ENCODE measurements at regions not wholly inside any gene's neighbourhood (a gene's known extent, or its start where the extent isn't known, plus 50 kb on each side); places are given as distances from the start of the nearest gene placed in this dataset.

DNA sequence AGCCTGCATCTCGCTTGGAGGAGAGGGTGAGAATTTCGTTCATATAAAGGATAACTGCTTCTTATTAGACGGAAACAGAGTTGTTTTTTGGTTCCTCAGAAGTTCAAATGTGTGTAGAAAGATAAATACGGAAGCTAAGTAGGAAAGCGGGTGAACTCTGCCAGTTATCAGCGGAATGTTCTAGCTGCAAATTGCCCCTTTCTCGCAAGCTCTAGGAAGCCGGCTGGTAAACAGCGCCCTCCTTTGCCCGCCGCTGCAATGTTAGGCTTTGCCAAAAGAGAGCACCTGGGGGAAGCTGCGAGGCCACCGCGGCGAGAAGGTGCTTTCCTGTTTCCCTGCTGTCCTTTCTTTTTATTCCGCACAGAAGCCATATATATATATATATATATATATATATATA lies 67.0 kb downstream of the IGLL5 start:
- DNase-seq (ENCODE audit: low read depth), result peak; percentile 78
- no peak overlapping the region for H3K4me3 ChIP-seq (ENCODE audit: low read depth, low read length)
- TF ChIP-seq, protein P1, sequence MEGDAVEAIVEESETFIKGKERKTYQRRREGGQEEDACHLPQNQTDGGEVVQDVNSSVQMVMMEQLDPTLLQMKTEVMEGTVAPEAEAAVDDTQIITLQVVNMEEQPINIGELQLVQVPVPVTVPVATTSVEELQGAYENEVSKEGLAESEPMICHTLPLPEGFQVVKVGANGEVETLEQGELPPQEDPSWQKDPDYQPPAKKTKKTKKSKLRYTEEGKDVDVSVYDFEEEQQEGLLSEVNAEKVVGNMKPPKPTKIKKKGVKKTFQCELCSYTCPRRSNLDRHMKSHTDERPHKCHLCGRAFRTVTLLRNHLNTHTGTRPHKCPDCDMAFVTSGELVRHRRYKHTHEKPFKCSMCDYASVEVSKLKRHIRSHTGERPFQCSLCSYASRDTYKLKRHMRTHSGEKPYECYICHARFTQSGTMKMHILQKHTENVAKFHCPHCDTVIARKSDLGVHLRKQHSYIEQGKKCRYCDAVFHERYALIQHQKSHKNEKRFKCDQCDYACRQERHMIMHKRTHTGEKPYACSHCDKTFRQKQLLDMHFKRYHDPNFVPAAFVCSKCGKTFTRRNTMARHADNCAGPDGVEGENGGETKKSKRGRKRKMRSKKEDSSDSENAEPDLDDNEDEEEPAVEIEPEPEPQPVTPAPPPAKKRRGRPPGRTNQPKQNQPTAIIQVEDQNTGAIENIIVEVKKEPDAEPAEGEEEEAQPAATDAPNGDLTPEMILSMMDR (IDR thresholded peaks at IDR 0.05; ENCODE audit: insufficient read depth, low read depth, low read length, missing control alignments), result peak; percentile 75

DNA sequence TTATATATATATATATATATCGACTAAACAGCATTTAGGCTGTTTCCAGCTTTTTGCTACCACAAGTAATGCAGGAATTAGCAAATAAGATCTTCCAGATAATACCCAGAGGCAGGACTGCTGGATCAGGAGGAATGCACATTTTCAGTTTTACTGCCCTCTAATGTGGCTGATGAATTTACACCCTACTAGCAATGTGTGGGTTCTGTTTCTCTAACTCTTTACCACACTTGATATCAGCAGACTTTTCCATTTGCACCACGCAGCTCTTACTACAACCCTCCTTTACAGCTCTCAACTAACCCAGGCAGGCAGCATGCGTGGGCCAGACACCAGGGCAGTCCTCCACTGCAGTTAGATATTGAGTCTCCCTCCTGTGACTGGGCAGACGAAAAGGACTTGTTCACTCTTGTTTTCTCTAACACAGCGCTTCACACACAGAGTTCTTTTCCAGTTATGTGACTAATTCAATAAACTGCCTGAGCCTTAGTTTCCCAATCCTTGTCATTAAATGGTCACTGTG lies 67.7 kb downstream of the IGLL5 start:
- no peak for DNase-seq (ENCODE audit: low read depth)
- H3K4me3 ChIP-seq (ENCODE audit: low read depth, low read length), result no peak overlapping the region
- TF ChIP-seq, protein P1 (IDR thresholded peaks at IDR 0.05; ENCODE audit: insufficient read depth, low read depth, low read length, missing control alignments), result no peak

DNA sequence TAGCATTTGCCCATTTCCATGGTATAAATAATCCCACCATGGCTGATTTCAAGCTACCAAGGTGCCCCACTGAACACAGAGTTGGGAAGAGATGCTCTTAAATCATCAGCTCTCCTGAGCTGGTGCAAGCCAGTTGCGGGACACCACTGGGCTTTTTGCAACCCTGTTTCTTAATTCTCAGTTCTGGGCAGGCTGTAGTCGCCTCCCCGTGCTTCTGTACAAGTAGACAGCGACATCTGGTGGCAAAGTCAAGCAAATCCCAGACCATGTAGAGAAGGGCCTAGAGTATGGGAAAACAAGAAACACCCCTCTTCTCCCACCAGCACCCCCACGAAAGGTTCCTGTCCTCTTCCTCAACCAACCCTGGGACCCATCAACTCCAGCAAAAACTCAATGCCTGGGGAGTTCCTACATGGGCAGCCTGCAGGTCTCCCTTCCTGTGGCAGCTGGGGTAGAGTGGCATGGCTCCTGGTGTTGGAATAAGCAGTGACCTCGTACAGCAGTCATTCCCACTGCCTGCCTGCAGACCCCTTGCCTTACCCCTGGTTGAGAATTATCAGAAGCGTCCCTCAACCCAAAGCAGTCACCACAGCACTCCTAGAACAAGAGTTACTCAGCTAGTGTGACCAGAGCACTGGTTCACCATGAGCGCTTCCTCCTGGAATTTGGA lies 68.4 kb downstream of the IGLL5 start:
- H3K4me3 ChIP-seq (ENCODE audit: low read depth, low read length), result no peak overlapping the region
- TF ChIP-seq, protein P1 (IDR thresholded peaks at IDR 0.05; ENCODE audit: insufficient read depth, low read depth, low read length, missing control alignments), result peak; percentile 87
- peak; percentile 89 for DNase-seq (ENCODE audit: low read depth)

DNA sequence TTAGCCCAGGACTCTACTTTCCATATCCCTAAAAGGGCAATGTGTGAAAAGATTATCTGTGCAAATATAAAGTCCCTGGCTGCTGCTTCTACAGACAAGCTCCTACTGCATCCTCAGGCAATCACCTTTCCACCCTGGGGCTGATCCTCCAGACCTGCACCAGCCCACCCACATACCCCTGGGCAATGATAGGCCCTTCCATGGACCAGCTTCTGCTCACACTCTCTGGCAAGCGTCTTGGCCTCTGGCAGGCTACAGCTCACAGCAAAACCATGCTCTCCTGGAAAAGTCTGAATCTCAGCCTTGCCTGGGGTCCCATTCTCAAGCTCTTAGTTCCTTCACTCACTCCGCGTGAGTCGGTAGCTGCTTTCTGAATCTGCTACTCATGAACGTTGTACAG lies 69.5 kb downstream of the IGLL5 start:
- no peak overlapping the region for H3K4me3 ChIP-seq (ENCODE audit: low read depth, low read length)
- DNase-seq (ENCODE audit: low read depth), result no peak
- TF ChIP-seq, protein P1 (IDR thresholded peaks at IDR 0.05; ENCODE audit: insufficient read depth, low read depth, low read length, missing control alignments), result no peak

DNA sequence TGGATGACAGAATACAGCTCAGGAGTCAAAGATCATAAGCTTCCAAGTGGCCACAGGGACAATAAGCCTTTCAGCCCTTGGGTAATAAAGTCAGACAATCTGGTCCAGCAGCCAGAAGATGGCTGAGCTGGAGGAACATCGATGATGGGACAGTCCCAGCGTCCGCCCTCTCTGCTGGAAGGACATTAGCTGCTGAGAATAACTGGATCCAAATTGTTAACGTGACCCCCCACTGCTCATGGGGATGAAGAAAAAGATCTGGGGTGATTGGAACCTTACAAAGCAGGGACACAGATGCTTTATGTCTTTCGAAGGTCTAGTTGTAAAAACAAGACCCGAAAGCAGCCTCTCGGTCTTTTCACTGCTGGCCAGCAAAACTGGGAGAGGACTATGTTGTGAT lies 71.0 kb downstream of the IGLL5 start:
- TF ChIP-seq, protein P1 (IDR thresholded peaks at IDR 0.05; ENCODE audit: insufficient read depth, low read depth, low read length, missing control alignments), result no peak
- DNase-seq (ENCODE audit: low read depth), result no peak
- no peak overlapping the region for H3K4me3 ChIP-seq (ENCODE audit: low read depth, low read length)

DNA sequence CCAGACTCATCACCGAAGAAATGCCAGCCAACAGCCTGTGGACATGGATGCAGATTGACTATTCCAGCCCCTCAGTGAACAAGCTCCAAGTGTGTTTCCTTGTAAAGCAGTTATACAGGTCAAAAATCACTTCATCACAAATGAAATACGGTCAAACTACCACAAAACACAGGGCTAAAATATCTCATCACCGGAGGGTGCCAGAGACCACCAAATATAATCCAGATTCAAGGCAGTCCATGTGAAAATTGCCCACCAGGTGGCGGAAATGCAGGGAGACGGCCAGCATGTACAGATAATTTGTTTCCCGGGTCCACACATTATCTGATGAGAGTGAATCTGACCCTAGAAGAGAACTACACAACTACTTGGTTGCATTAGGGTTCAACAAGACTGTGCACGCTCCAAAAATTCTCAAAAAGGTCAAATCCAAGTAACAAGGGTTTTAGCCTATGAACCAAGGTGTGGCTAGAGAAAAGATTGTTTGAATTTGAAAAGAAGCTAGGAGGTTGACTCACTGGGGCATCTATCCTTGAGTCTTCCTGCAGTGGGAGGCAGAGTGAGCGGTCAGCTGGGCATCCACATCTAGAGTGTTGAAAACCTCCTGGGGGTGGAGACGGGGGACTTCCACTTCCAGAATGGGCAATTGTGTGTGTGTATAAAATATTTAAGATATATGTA lies 71.7 kb downstream of the IGLL5 start:
- DNase-seq (ENCODE audit: low read depth), result peak; percentile 86
- H3K4me3 ChIP-seq (ENCODE audit: low read depth, low read length), result no peak overlapping the region
- TF ChIP-seq, protein P1 (IDR thresholded peaks at IDR 0.05; ENCODE audit: insufficient read depth, low read depth, low read length, missing control alignments), result peak; percentile 80
